GM19025 (cell line): ENCODE measurements at regions not wholly inside any gene's neighbourhood (a gene's known extent, or its start where the extent isn't known, plus 50 kb on each side); places are given as distances from the start of the nearest gene placed in this dataset.
"Not testable (repeated sequence)": the region's sequence is repeated elsewhere in the genome, so short reads cannot be mapped to it uniquely, and the experiment has no call there.

Experiments
- ATAC-seq: cut with Tn5 transposase; IDR thresholded peaks from one replicate; pipeline ENCODE4 v1.9.1; 2021; ENCODE audit warnings: mild to moderate bottlenecking, low read depth, moderate library complexity; ENCODE audit not compliant: unreplicated experiment

DNA sequence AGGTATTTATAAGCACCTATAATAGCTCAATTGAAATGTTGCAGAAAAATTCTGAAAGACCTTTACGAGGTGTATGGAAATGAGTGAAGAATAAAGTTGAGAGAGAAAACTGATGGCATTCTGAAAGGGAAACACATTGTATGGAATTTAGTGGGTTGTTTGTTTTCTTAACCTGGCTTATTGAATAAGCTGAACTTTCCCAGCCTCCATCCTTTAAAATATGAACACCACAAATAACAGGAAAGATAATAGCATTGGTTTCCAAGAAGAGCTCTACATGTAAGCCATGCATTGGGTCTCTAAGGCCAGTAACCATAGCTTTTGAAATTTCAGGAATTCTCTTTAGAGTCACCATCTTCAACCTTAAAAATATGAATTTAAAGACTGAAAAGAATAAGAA, 709.0 kb downstream of the USP25 start:
- ATAC-seq: no peak

DNA sequence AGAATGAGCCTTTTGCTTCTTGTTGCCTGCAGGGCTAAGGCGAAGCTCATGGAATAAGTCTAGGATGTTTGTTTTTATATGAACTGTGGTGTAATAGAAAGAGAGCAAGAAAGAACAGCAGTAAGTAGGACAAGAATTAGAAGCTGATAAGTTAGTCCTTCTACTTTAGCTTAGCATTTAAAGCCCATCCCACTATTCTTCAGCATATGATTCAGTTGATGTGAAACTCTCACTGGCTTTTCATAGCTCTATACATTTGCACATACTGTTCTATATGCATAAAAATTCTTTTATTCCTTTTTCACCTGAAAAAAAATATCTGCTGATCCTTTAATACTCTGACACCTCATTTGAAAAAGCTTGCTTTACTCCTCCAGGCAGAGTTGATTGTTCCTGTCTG, 712.0 kb downstream of the USP25 start:
- ATAC-seq: no peak

DNA sequence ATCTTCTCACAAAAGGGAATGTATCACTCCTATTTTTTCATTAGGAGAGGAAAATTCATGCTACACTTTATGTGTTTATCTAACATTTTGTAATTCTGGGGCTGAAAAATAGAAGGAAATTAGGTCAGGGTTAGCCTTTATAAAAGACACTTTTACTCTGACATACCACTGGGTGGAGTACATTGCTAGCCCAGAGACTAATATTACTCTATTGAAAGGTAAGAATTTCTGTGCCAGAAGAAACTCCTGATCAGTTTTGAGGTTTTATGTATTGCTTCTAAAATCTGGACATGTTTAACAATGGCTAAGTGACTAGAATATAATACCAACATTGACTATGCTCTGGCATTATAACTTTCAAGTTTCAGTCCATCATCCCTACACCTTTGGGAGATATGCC, 724.6 kb downstream of the USP25 start:
- no peak for ATAC-seq

DNA sequence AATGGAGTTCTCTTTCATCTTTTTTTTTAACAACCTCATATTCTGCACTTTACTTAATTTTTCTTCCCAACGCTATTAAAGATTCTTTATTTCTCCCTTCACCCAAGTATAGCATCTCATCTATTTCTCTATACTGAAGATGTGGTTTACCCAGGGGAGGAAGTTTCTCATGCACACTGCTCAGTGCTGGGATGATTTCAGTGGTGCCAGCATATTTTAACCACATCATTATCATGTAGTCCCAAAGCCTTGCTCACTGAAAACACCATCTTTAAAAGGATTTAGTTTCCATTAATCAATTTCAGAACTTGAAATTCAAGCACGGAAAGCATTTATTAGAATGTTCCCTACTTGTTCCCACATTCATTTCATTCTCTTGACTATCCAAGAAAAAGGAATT, 725.7 kb downstream of the USP25 start:
- no peak for ATAC-seq

DNA sequence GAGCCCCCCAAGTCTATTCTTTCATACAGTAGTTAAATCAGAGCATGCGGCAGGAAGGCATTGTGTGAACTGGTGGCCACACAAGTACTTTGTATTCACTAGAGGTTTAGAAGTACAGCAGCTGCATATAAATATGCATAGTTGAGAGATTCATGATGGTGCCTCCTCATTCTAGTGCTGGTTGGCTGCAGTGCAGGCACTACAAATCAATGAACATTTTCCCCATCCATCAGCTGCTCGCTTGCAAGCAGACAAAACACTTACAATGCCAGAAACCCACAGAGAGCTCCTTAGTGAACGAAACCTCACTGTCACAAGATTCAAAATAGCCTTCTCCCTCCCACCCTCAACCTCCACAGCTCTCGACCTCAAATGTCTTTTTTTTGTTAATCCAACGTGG, 726.2 kb downstream of the USP25 start:
- ATAC-seq: no peak

DNA sequence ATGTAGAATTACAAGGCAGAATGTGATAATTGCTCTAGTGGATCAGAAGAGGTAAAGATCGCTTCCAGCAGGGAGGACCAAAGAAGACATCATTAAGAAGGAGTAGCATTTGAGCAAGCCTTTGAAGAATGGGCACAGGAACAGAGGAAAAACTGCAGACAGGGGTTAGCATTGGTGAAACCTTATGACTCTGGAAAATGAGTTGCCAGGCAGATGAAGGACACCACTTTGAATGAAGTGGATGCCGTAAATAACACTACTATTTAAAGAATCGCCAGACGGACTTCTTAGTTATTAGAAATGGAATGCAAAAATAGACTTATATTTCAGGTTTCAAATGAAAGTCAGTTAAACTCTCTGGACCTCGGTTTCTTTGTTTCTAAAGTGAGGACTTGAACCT, 727.7 kb downstream of the USP25 start:
- no peak for ATAC-seq

DNA sequence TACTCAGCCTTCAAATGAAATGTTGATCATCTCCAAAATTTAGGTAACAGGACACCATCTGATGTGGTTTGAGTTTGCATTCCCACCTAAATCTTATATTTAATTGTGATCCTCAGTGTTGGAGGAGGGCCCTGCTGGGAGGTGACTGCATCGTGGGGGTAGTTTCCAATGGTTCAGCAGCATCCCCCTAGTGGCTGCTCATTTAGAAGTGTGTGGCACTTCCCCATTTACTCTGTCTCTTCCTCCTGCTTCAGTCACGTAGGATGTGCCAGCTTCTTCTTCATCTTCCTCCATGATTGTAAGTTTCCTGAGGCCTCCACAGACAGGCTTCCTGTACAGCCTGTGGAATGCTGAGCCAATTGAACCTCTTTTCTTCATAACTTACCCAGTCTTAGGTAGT, 731.2 kb downstream of the USP25 start:
- ATAC-seq: no peak

DNA sequence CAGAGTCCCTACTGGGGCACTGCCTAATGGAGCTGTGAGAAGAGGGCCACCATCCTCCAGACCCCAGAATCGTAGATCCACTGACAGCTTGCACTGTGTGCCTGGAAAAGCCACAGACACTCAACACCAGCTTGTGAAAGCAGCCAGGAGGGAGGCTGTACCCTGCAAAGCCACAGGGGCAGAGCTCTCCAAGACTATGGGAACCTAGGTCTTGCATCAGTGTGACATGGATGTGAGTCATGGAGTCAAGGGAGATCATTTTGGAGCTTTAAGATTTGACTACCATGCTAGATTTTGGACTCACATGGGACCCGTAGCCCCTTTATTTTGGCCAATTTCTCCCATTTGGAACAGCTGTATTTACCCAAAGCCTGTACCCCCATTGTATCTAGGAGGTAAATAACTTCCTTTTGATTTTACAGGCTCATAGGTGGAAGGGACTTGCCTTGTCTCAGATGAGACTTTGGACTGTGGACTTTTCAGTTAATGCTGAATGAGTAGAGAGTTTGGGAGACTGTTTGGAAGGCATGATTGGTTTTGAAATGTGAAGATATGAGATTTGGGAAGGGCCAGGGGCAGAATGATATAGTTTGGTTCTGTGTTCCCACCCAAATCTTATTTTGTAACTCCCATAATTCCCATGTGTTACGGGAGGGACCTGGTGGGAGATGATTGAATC, 734.6 kb downstream of the USP25 start:
- not testable (repeated sequence) for ATAC-seq

DNA sequence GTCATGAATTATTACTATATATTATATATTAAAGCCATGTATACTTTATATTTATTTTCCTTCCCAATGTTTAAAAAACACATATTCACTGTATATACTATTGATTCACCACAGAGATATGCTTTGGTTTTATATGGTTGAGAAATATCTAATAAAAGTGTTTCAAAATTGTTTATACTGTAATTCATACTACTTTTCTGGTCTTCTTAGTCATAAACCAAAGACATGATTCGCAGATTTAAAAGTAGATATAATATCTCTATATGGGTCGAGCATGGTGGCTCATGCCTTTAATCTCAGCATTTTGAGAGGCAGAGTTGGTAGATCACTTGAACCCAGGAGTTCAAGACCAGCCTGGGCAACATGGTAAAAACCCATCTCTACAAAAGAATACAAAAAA, 738.4 kb downstream of the USP25 start:
- no peak for ATAC-seq

DNA sequence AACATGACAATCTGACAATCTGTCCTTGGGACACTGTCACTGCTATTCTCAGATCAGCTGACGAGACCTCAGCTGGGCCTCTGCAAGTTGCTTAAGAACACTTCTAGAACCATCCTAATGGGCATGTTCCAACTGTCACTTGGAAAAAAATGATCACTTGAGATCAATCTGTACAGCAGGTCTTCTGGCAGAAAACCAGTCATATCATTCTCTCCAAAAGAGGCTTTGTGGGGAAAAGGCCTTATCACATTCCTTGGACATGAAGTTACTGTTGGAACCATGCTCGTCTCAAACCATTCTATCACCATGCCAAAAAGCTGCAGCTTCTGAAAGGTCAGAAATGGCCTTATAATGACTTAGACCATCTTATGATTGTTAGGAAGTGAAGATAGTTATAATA, 744.2 kb downstream of the USP25 start:
- no peak for ATAC-seq

DNA sequence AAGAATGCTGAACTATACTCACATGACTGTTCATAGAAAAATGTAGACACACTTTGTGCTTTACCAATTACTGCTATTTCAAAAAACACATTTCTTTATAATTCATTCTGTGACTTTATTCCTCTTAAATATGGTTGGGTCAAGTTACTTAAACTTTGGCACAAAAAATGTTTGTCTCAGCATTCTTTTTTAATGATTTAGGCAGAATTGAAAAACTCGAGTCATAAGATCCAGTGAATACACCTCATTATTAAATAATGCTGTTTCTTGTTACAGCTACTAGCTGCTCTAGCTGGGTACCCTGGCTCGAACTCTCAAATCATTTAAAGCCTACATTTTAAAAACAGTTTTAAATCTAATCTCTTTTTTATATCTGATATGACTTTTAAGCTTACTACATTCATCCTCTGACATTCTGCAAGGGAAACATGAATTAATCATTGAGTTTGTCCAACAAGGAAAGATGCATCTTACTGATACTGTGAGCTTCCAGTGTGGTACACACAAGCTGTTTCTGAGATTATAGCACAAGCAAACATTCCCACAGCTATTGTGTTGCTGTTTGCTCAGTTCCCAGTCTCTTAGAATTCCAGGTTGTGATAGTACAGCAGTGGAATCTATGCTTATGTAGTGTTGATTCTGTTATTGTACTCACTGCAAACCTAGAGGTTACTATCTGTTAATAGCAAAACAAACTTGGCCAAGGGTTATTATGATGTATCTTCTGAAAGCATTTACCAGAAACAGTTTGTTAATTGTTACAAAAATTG, 746.5 kb downstream of the USP25 start:
- no peak for ATAC-seq

DNA sequence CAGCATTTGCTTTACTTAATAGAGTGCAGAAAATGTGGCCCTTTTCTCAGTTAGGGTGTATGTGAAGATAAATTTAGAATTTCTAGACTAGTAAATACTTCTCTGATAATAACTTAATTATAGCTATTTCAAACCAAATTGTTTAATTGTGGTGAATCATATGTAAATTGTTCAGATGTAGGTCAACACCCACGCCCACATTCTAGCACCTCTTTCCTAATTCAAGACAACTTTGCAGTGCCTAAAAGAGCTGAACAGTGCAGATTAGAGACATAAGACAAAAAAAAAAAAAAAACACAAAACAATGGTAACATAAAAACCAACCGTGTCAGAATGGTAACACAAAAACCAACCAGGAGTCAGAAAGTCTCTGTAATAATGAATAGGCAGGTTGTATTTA, 758.3 kb downstream of the USP25 start:
- no peak for ATAC-seq

DNA sequence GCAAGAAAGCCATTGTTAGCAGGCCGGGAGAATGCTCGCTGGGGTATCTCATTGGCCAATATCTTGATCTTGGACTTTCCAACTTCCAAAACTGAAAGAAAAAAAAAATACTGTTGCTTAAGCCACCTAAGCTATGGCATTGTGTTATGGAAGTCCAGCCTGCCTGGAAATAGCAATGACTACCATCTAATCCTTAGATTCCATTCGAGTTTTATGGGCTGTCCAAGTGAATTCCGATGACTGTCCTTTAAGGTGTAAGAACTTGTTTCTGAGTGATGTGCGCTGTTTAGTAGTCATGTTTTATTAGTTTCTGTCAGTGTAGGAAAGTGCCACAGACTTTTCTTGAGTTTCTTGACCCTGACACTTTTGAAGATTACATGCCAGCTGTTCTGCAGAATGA, 762.6 kb downstream of the USP25 start:
- ATAC-seq: no peak

DNA sequence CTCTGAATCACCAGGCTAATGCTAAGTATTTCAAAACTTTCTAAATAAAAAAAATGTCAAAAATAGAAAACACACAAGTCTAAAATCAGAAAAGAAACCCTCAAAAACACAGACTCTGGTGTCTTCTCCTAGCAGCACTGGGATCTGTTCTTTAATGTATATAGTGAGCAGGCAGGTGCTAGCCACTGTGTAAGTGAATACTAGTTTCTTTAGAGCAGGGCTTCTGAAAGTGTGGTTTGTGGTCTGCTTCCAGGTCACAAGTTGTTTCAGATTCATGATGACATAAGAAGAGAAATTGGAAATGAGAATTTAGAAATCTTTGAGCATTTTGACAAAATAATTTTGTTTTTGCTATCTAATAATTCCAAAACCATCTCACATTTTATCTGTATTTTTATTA, 763.1 kb downstream of the USP25 start:
- no peak for ATAC-seq

DNA sequence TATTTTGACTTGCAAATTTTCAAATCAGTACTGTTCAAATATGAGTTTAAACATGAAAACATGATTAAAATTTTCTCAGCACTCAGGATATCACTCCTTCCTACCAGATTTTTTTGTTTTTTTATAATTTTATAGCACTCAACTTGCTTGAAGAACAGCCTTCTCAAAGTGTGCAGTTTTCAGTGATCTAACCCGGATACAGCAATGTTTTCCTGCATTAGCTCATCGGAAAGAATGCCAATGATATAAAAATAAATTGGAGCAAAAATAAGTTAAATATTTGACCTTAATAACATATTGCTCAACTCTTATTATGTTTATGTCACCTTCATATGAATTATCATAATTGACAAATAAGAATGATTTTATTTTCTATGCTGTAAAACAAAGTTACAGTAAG, 766.8 kb downstream of the USP25 start:
- no peak for ATAC-seq

DNA sequence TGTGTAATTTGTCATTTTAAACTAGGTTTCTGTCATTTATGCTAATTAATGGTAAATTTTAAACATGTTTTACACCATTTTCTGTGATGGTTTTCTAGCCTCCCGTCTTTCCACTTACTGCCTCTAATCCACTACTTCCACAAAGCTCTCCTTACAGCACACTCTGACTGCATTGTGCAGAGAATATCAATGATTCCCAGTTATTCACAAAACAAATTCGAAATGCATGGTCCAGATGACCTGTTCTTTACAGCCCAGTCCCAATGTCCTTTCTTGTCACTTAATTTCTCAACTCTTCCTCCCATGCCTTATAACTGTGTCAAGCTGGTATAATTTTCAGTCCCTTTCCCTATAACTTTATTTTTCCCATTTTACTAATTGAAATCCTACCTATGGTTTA, 770.5 kb downstream of the USP25 start:
- no peak for ATAC-seq

DNA sequence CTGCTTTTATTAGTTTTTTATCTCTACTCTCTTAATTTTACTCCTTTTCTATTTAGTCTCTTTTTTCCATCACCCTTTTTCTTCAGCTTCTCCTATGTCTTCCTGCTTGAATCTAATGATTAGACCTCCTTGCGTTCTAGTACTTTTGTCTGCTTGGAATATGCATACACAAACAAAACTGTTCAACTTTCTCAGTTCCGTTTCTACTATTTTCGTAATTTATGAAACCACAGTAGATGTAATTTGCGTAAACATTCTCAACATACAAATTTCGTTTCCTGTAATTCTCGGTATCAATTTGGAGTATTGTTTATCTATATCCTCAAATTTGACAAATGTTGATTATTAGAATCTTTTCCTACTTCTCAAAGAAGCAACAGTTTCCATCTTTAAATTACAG, 772.5 kb downstream of the USP25 start:
- ATAC-seq: no peak

DNA sequence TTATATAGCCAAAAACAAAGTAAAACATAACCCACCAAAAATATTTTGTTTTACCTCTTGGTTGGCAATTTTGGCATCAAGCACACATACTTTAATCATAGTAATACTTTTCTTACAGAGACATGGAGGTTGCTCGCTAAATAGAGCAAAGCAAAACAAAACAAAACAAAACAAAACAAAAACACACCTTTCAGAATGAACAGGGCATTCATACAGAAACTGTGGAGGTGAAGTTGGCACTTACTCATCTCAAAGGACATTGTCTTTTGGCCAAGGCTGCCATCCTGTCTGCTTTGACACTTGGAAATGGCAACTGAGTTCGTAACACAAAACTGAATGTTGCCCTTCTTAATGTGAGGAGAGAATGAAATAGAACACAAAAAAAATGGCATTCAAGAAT, 773.1 kb downstream of the USP25 start:
- no peak for ATAC-seq

DNA sequence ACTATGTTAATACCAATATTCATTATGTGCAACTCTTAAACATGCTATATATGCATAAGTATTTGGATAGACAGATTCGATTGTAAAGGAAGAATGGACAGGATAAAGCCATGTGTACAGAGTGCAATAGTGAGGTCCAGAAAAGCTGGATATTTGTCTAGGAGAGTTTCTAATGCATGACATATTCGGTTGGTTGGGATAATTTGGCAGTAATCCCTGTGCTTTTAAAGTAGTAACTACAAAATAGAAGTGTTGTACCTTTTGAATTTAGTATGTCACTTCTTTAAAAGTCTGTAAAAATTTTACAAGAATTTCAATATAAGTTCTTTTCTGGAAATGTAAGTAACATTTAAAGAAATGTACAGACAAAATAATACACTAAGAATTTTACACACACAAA, 774.5 kb downstream of the USP25 start:
- no peak for ATAC-seq

DNA sequence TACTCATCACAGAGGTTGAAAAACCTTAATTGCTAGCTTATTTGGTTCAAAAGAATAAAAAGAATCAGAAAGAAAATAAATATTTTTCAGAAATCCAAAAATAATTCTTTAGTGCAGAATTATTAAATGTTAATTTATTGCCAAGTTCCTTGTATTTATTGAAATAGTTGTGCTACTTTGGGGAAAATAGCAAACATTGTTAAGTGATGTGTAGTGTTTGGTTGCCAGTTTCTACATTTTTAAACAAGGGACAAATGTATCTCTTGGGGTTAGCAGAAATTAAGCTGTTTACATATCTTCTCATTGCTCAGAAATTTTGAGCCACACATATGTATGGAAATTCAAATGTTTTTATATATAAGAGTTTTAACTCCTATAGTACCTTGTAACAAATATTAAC, 775.0 kb downstream of the USP25 start:
- no peak for ATAC-seq

DNA sequence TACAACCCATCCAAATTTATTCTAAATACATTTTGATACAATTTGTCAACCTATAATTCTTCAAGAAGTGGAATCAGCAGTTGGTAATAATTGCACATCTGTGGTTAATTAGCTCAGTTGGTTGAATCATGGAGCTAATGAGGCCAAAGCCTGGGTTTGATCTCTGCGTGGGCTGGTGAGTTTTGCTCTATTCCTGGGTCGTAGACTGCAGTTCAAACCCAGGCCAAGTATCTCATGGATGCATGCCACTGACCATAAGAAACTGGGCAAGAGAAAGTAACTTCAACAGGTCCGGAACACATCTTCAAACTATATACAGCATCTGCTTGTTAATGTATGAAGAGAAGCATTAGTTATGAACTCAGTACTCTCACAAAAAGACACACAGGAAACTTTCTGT, 779.7 kb downstream of the USP25 start:
- ATAC-seq: no peak

DNA sequence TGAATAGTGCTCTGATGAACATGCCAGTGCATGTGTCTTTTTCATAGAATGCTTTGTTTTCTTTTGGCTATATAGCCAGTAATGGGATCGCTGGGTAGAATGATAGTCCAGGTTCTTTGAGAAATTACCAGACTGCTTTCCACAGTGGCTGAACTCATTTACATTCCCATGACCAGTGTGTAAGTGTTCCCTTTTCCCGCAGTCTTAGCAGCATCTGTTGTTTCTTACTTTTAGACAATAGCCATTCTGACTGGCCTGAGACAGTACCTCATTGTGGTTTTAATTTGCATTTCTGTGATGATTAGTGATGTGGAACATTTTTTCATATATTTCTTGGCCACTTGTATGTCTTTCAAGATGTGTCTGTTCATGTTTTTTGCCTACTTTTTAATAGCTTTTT, 784.5 kb downstream of the USP25 start:
- no peak for ATAC-seq
